HCT116 (cell line): ENCODE measurements at regions not wholly inside any gene's neighbourhood (a gene's known extent, or its start where the extent isn't known, plus 50 kb on each side); places are given as distances from the start of the nearest gene placed in this dataset.

Experiments
- ATAC-seq: fragments of 200-7000 bp; cut with Tn5 transposase; 2 replicates; pipeline ENCODE4 v1.9.1; 2020; ENCODE audit warnings: mild to moderate bottlenecking, moderate library complexity
- BruUV-seq: library from RNA; stranded (reverse); fragments of 400-500 nt; replicated peaks from 2 replicates; lab custom pipeline; 2021; lab: Mats Ljungman, UMichigan
- CTCF ChIA-PET: fragments of 300-600 bp; sonication (Branson Sonifier 250); formaldehyde crosslinking; loops from one replicate; lab custom pipeline; 2021; ENCODE audit warnings: antibody characterized with exemption; lab: Charles Lee
- POLR2A ChIA-PET: fragments of 300-600, 350-600 bp; sonication (Branson Sonifier 250); formaldehyde crosslinking; loops from one replicate; lab custom pipeline; 2021; ENCODE audit warnings: antibody characterized with exemption; lab: Charles Lee
- RAD21 ChIA-PET, 2 experiments: fragments of 300-600 bp; sonication (Branson Sonifier 250); formaldehyde crosslinking; loops; one replicate each; lab custom pipeline; 2023; ENCODE audit warnings: low total read pairs in 2 of 2; ENCODE audit not compliant: uncharacterized antibody in 2 of 2, unreplicated experiment in 2 of 2, low non-redundant PET in 1 of 2; lab: Charles Lee
- DNase-seq: peaks from one replicate; pipeline ENCODE4 v3.0.0-alpha.2; 2010; ENCODE audit warnings: low read depth, low spot score
- H2AFZ ChIP-seq: fragments of 200-600 bp; shearing (Covaris generic), sonication (generic); 2 replicates; pipeline ENCODE4 v1.6.1; 2017; ENCODE audit warnings: low read depth, mixed run types, mixed read lengths, antibody characterized with exemption, low read length; ENCODE audit not compliant: poor library complexity, severe bottlenecking
- H3K27ac ChIP-seq: 2 replicates; pipeline ENCODE4 v1.5.1; 2012; ENCODE audit warnings: low read depth, low read length
- H3K27me3 ChIP-seq: fragments of 200-600 bp; sonication (generic); 2 replicates; pipeline ENCODE4 v1.6.1; 2016; ENCODE audit warnings: mixed run types, low read length, mixed read lengths; ENCODE audit not compliant: insufficient read depth
- H3K36me3 ChIP-seq, 2 experiments: fragments of 200-500 bp in 1 of 2; fragments of 200-600 bp in 1 of 2; sonication (Bioruptor generic) in 1 of 2; sonication (generic) in 1 of 2; 2 replicates each; pipeline versions ENCODE4 v1.5.1 to v1.6.1; 2014 to 2016; ENCODE audit warnings: low read length in 2 of 2, inconsistent platforms in 1 of 2, mixed read lengths in 1 of 2, mixed run types in 1 of 2; ENCODE audit not compliant: insufficient read depth in 2 of 2, control insufficient read depth in 1 of 2
- H3K4me1 ChIP-seq, 2 experiments: fragments of 200-600 bp in 1 of 2; sonication (generic) in 1 of 2; 2 replicates each; pipeline versions ENCODE4 v1.5.1 to v1.6.1; 2012 to 2017; ENCODE audit warnings: low read length in 2 of 2, inconsistent platforms in 1 of 2, mild to moderate bottlenecking in 1 of 2, mixed read lengths in 1 of 2, mixed run types in 1 of 2, moderate library complexity in 1 of 2; ENCODE audit not compliant: insufficient read depth in 2 of 2, control insufficient read depth in 1 of 2
- H3K4me2 ChIP-seq: fragments of 200-600 bp; sonication (generic); 2 replicates; pipeline ENCODE4 v1.6.1; 2017; ENCODE audit warnings: mixed run types, low read length, mixed read lengths
- H3K4me3 ChIP-seq, 2 experiments: fragments of 200-600 bp in 1 of 2; sonication (generic) in 1 of 2; replicated peaks in 1 of 2; 2 replicates each; pipeline ENCODE4 v1.5.1; 2011 to 2016; ENCODE audit warnings: low read length in 2 of 2, control low read depth in 1 of 2, low read depth in 1 of 2, mild to moderate bottlenecking in 1 of 2, mixed read lengths in 1 of 2, mixed run types in 1 of 2
- H3K79me2 ChIP-seq: fragments of 200-600 bp; sonication (generic); 2 replicates; pipeline ENCODE4 v1.6.1; 2017; ENCODE audit warnings: mild to moderate bottlenecking, mixed run types, low read length, moderate library complexity, mixed read lengths; ENCODE audit not compliant: insufficient read depth
- H3K9ac ChIP-seq: fragments of 200-600 bp; sonication (generic); 2 replicates; pipeline ENCODE4 v1.6.1; 2016; ENCODE audit warnings: low read length, mixed read lengths
- H3K9me2 ChIP-seq: fragments of 200-600 bp; sonication (generic), shearing (Covaris generic); 2 replicates; pipeline ENCODE4 v1.6.1; 2017; ENCODE audit warnings: mixed run types, mild to moderate bottlenecking, moderate library complexity; ENCODE audit not compliant: insufficient read depth
- H3K9me3 ChIP-seq, 2 experiments: fragments of 200-500 bp in 1 of 2; fragments of 200-600 bp in 1 of 2; sonication (Bioruptor generic) in 1 of 2; sonication (generic) in 1 of 2; 2 replicates each; pipeline ENCODE4 v1.6.1; 2014 to 2017; ENCODE audit warnings: low read length in 2 of 2, mixed read lengths in 2 of 2, inconsistent platforms in 1 of 2, low read depth in 1 of 2, mild to moderate bottlenecking in 1 of 2, mixed run types in 1 of 2, moderate library complexity in 1 of 2; ENCODE audit not compliant: control insufficient read depth in 1 of 2, insufficient read depth in 1 of 2
- H4K20me1 ChIP-seq: fragments of 200-600 bp; sonication (generic), shearing (Covaris generic); 2 replicates; pipeline ENCODE4 v1.6.1; 2017; ENCODE audit warnings: mixed run types, mild to moderate bottlenecking, moderate library complexity; ENCODE audit not compliant: insufficient read depth
- CTCF ChIP-seq, 3 experiments: fragments of 200-600 bp in 1 of 3; sonication (generic) in 1 of 3; IDR thresholded peaks in 2 of 3; conservative IDR thresholded peaks in 1 of 3; 2 replicates each; pipeline ENCODE4 v1.5.1; 2012 to 2017; ENCODE audit warnings: low read depth in 2 of 3, low read length in 2 of 3, antibody characterized with exemption in 1 of 3, borderline replicate concordance in 1 of 3, control low read depth in 1 of 3, mild to moderate bottlenecking in 1 of 3, mixed read lengths in 1 of 3, mixed run types in 1 of 3, moderate library complexity in 1 of 3; ENCODE audit not compliant: insufficient read depth in 1 of 3
- EGR1 ChIP-seq: IDR thresholded peaks from 2 replicates; pipeline ENCODE4 v1.6.1; 2012; ENCODE audit warnings: low read depth
- ELF1 ChIP-seq: IDR thresholded peaks from 2 replicates; pipeline ENCODE4 v1.6.1; 2012; ENCODE audit warnings: low read depth, borderline replicate concordance
- EZH2phosphoT487 ChIP-seq: fragments of 200-600 bp; IDR thresholded peaks from 2 replicates; pipeline ENCODE4 v1.6.1; 2018; ENCODE audit warnings: antibody characterized with exemption, borderline replicate concordance
- FOSL1 ChIP-seq: IDR thresholded peaks from 2 replicates; pipeline ENCODE4 v1.6.1; 2012; ENCODE audit warnings: low read depth
- JUND ChIP-seq: IDR thresholded peaks from 2 replicates; pipeline ENCODE4 v1.6.1; 2012
- MAX ChIP-seq: IDR thresholded peaks from 2 replicates; pipeline ENCODE4 v1.6.1; 2012
- RAD21 ChIP-seq: IDR thresholded peaks from 2 replicates; pipeline ENCODE4 v1.6.1; 2012; ENCODE audit warnings: low read depth, mild to moderate bottlenecking
- SRF ChIP-seq: IDR thresholded peaks from 2 replicates; pipeline ENCODE4 v1.6.1; 2012; ENCODE audit warnings: low read depth
- TCF7L2 ChIP-seq: IDR thresholded peaks from 2 replicates; pipeline ENCODE4 v1.7.0; 2011; ENCODE audit warnings: borderline replicate concordance, inconsistent platforms; ENCODE audit not compliant: insufficient read depth, insufficient read length; ENCODE audit errors: extremely low read depth
- intact Hi-C: fragments of 100-400 bp; cut with micrococcal nuclease; formaldehyde crosslinking; loops from 2 replicates; pipeline ENCODE4 v1.10.0; 2022

- no peak for ATAC-seq
- intact Hi-C loops = no loop called here
Measured at GRCh38 chr4:141411936-141412335, 191.2 kb downstream of the ZNF330 start.

More at GRCh38 chr4:141411936-141412335, 191.2 kb downstream of the ZNF330 start:
- Histone ChIP-seq H3K36me3 (no peaks in the 10 kb centered on the region), H3K79me2 (no peaks in the 10 kb centered on the region), H3K4me2 (no peak overlapping the region), H3K27ac (no peak overlapping the region), H3K4me3 (no peak overlapping the region), H3K9me2 (no peaks in the 10 kb centered on the region), H3K9me3 (no peaks in the 10 kb centered on the region), H2AFZ (no peak overlapping the region), H3K9ac (no peak overlapping the region), H4K20me1 (no peaks in the 10 kb centered on the region), H3K4me1 (no peaks in the 10 kb centered on the region), H3K27me3 (no peaks in the 10 kb centered on the region)
- no peak for TF ChIP-seq SRF
- TF ChIP-seq JUND = no peak
- no peak for TF ChIP-seq MAX
- no peak for TF ChIP-seq TCF7L2
- no peak for TF ChIP-seq ELF1
- TF ChIP-seq FOSL1 = no peak
- TF ChIP-seq RAD21 = no peak
- no peak for TF ChIP-seq EGR1
- TF ChIP-seq CTCF (IDR thresholded peaks at IDR 0.05 in 2 of 3, conservative IDR thresholded peaks at IDR 0.05 in 1 of 3; ENCODE audit: borderline replicate concordance in 1 of 3, insufficient read depth in 1 of 3, low read depth in 2 of 3, low read length in 2 of 3) = no peak
- no peak for TF ChIP-seq EZH2phosphoT487
- ChIA-PET CTCF (no interaction called here), POLR2A (no interaction called here), RAD21 (no interaction called here)
- BruUV-seq = no TSS peak
- DNase-seq = no peak
